A549 (cell line): ENCODE measurements at regions not wholly inside any gene's neighbourhood (a gene's known extent, or its start where the extent isn't known, plus 50 kb on each side); places are given as distances from the start of the nearest gene placed in this dataset.

Experiments
- CBX8 ChIP-seq: fragments of 200-600 bp; sonication (generic); IDR thresholded peaks from 2 replicates; pipeline ENCODE4 v1.6.1; 2016
- CTCF ChIP-seq: fragments of >200 bp; sonication (Bioruptor Twin); formaldehyde crosslinking; IDR thresholded peaks from 3 replicates; pipeline ENCODE4 v1.5.1; 2016
- FOSL2 ChIP-seq, 2 experiments: fragments of 450-650 bp in 1 of 2; fragments of >200 bp in 1 of 2; sonication (Bioruptor Twin) in 1 of 2; formaldehyde crosslinking; IDR thresholded peaks; 2 replicates each; pipeline versions ENCODE4 v1.5.0 to v1.6.1; 2016 to 2020; ENCODE audit warnings: mild to moderate bottlenecking in 1 of 2, moderate library complexity in 1 of 2
- KDM1A ChIP-seq: fragments of 200-600 bp; sonication (generic); IDR thresholded peaks from 2 replicates; pipeline ENCODE4 v1.6.1; 2016; ENCODE audit warnings: low read depth, mild to moderate bottlenecking
- POLR2A ChIP-seq: IDR thresholded peaks from 2 replicates; pipeline ENCODE4 v1.6.1; 2012; ENCODE audit warnings: mild to moderate bottlenecking, low read length
- POLR2AphosphoS2 ChIP-seq: conservative IDR thresholded peaks from 2 replicates; pipeline ENCODE4 v1.6.1; 2012; ENCODE audit warnings: low read length, improper control_type of control experiment, inconsistent platforms
- RAD21 ChIP-seq, 2 experiments: fragments of >200 bp in 1 of 2; sonication (Bioruptor Twin) in 1 of 2; formaldehyde crosslinking in 1 of 2; IDR thresholded peaks in 1 of 2; conservative IDR thresholded peaks in 1 of 2; 2 replicates in 1 of 2; 3 replicates in 1 of 2; pipeline ENCODE4 v1.6.1; 2012 to 2018; ENCODE audit warnings: inconsistent platforms in 1 of 2
- RNF2 ChIP-seq: fragments of 200-600 bp; sonication (generic); IDR thresholded peaks from 2 replicates; pipeline ENCODE4 v1.6.1; 2016; ENCODE audit warnings: low read depth, mild to moderate bottlenecking, antibody characterized with exemption, moderate library complexity, borderline replicate concordance
- SMC3 ChIP-seq: fragments of >200 bp; sonication (Bioruptor Twin); formaldehyde crosslinking; IDR thresholded peaks from 3 replicates; pipeline ENCODE4 v1.6.1; 2018; ENCODE audit warnings: inconsistent platforms
- USF2 ChIP-seq: fragments of 450-650 bp; IDR thresholded peaks from 2 replicates; pipeline ENCODE4 v1.6.1; 2014; ENCODE audit warnings: antibody characterized with exemption

- TF ChIP-seq RAD21 (conservative IDR thresholded peaks at IDR 0.05 in 1 of 2, IDR thresholded peaks at IDR 0.05 in 1 of 2), result no peak
- TF ChIP-seq POLR2A, result no peak
- TF ChIP-seq KDM1A, result no peak
- no peak for TF ChIP-seq CTCF
- no peak for TF ChIP-seq POLR2AphosphoS2
- no peak for TF ChIP-seq FOSL2 (IDR thresholded peaks at IDR 0.05)
- no peak for TF ChIP-seq FOSL2 (CRISPR knock-in tag; IDR thresholded peaks at IDR 0.05)
- TF ChIP-seq CBX8, result no peak
- no peak for TF ChIP-seq SMC3
- TF ChIP-seq USF2, result no peak
- TF ChIP-seq RNF2, result no peak
These were observed 277.5 kb upstream of the API5 start for GRCh38 chr11:43034341-43034740.
